GM23338 (cell line): ENCODE measurements at regions not wholly inside any gene's neighbourhood (a gene's known extent, or its start where the extent isn't known, plus 50 kb on each side); places are given as distances from the start of the nearest gene placed in this dataset.

Experiments
- ATAC-seq: fragments of 200-7000 bp; cut with Tn5 transposase; 3 replicates; pipeline ENCODE4 v1.9.1; 2020
- DNase-seq: peaks from one replicate; pipeline ENCODE4 v3.0.0-alpha.2; 2015; ENCODE audit warnings: low spot score
- H2AFZ ChIP-seq: fragments of 200-600 bp; sonication (generic); 2 replicates; pipeline ENCODE4 v1.8.0; 2016; ENCODE audit warnings: antibody characterized with exemption, mild to moderate bottlenecking, moderate library complexity
- H3F3A ChIP-seq: fragments of 200-600 bp; sonication (generic); replicated peaks from 2 replicates; pipeline ENCODE4 v1.8.0; 2017; ENCODE audit warnings: antibody characterized with exemption, mixed run types, low read depth
- H3K27ac ChIP-seq: fragments of 200-600 bp; sonication (generic); 2 replicates; pipeline ENCODE4 v1.6.1; 2016; ENCODE audit warnings: low read depth
- H3K27me3 ChIP-seq: fragments of 200-600 bp; sonication (generic); 2 replicates; pipeline ENCODE4 v1.8.0; 2016; ENCODE audit warnings: mild to moderate bottlenecking, mixed run types, moderate library complexity; ENCODE audit not compliant: insufficient read depth
- H3K36me3 ChIP-seq: fragments of 200-600 bp; sonication (generic); 2 replicates; pipeline ENCODE4 v1.8.0; 2016; ENCODE audit warnings: mild to moderate bottlenecking; ENCODE audit not compliant: insufficient read depth
- H3K4me1 ChIP-seq: fragments of 200-600 bp; sonication (generic); 2 replicates; pipeline ENCODE4 v1.8.0; 2016; ENCODE audit warnings: mild to moderate bottlenecking, moderate library complexity; ENCODE audit not compliant: insufficient read depth
- H3K4me2 ChIP-seq: fragments of 200-600 bp; sonication (generic); 2 replicates; pipeline ENCODE4 v1.7.1; 2017; ENCODE audit warnings: mixed run types
- H3K4me3 ChIP-seq: fragments of 200-600 bp; sonication (generic); 2 replicates; pipeline ENCODE4 v1.6.1; 2016; ENCODE audit warnings: mixed run types
- H3K79me2 ChIP-seq: fragments of 200-600 bp; sonication (generic); replicated peaks from 2 replicates; pipeline ENCODE4 v1.8.0; 2017; ENCODE audit warnings: mild to moderate bottlenecking; ENCODE audit not compliant: insufficient read depth
- H3K9me2 ChIP-seq: fragments of 200-600 bp; sonication (generic); 2 replicates; pipeline ENCODE4 v1.8.0; 2017; ENCODE audit not compliant: insufficient read depth
- H4K20me1 ChIP-seq: fragments of 200-600 bp; sonication (generic); replicated peaks from 2 replicates; pipeline ENCODE4 v1.8.0; 2017; ENCODE audit warnings: mild to moderate bottlenecking; ENCODE audit not compliant: insufficient read depth
- H3K27ac Mint-ChIP-seq: 2 replicates; pipeline ENCODE4 v1.8.0; 2020; ENCODE audit warnings: inconsistent platforms, mild to moderate bottlenecking, moderate library complexity, mixed read lengths
- H3K27me3 Mint-ChIP-seq: 3 replicates; pipeline ENCODE4 v1.8.0; 2022; ENCODE audit warnings: low read depth, mild to moderate bottlenecking, moderate library complexity, mixed read lengths, inconsistent platforms; ENCODE audit not compliant: insufficient read depth, poor library complexity
- H3K36me3 Mint-ChIP-seq: 3 replicates; pipeline ENCODE4 v1.8.0; 2021; ENCODE audit warnings: low read depth, mild to moderate bottlenecking, inconsistent platforms, moderate library complexity, mixed read lengths
- H3K4me1 Mint-ChIP-seq: 3 replicates; pipeline ENCODE4 v1.8.0; 2020; ENCODE audit warnings: mild to moderate bottlenecking, inconsistent platforms, mixed read lengths
- H3K4me3 Mint-ChIP-seq: 3 replicates; pipeline ENCODE4 v1.8.0; 2021; ENCODE audit warnings: moderate library complexity, mild to moderate bottlenecking, inconsistent platforms, mixed read lengths
- H3K9me3 Mint-ChIP-seq: 3 replicates; pipeline ENCODE4 v1.8.0; 2020; ENCODE audit warnings: moderate library complexity, mild to moderate bottlenecking, inconsistent platforms, mixed read lengths
- CREB1 ChIP-seq: fragments of 250-450 bp; sonication (Bioruptor Pico); IDR thresholded peaks from 2 replicates; pipeline ENCODE4 v1.5.0; 2020; ENCODE audit warnings: low read depth, mild to moderate bottlenecking, moderate library complexity
- EZH2 ChIP-seq: fragments of 200-600 bp; sonication (generic); IDR thresholded peaks from one replicate; pipeline ENCODE4 v1.8.0; 2017; ENCODE audit warnings: antibody characterized with exemption, mild to moderate bottlenecking, low read depth; ENCODE audit not compliant: unreplicated experiment
- EZH2phosphoT487 ChIP-seq: fragments of 200-600 bp; sonication (generic); IDR thresholded peaks from one replicate; pipeline ENCODE4 v1.8.1; 2018; ENCODE audit warnings: antibody characterized with exemption; ENCODE audit not compliant: unreplicated experiment
- JUNB ChIP-seq: IDR thresholded peaks from one replicate; pipeline ENCODE4 v1.6.1; 2016; ENCODE audit warnings: antibody characterized with exemption; ENCODE audit not compliant: unreplicated experiment
- NANOG ChIP-seq: IDR thresholded peaks from 2 replicates; pipeline ENCODE4 v1.6.1; 2016; ENCODE audit warnings: antibody characterized with exemption, borderline replicate concordance
- POLR2AphosphoS5 ChIP-seq: IDR thresholded peaks from 2 replicates; pipeline ENCODE4 v1.6.1; 2016; ENCODE audit warnings: antibody characterized with exemption, low read depth
- STAT1 ChIP-seq: IDR thresholded peaks from one replicate; pipeline ENCODE4 v1.6.1; 2016; ENCODE audit warnings: antibody characterized with exemption; ENCODE audit not compliant: unreplicated experiment
- ZNF114 ChIP-seq: fragments of 250-450 bp; sonication (Bioruptor Pico); IDR thresholded peaks from 2 replicates; pipeline ENCODE4 v1.5.0; 2020; ENCODE audit warnings: mild to moderate bottlenecking, moderate library complexity
- ZNF331 ChIP-seq: fragments of 250-450 bp; sonication (Bioruptor Pico); IDR thresholded peaks from 2 replicates; pipeline ENCODE4 v1.5.0; 2020; ENCODE audit warnings: low read depth, mild to moderate bottlenecking, moderate library complexity
- TF ChIP-seq, protein P1 (sequence below): IDR thresholded peaks from one replicate; pipeline ENCODE4 v1.6.1; 2018; ENCODE audit warnings: antibody characterized with exemption; ENCODE audit not compliant: unreplicated experiment
- TF ChIP-seq, protein P2 (sequence below), 2 experiments: fragments of 200-600 bp in 1 of 2; sonication (generic) in 1 of 2; conservative IDR thresholded peaks; 2 replicates each; pipeline versions ENCODE4 v1.5.1 to v1.6.1; 2016 to 2017; ENCODE audit warnings: antibody characterized with exemption in 2 of 2, low read depth in 2 of 2, mild to moderate bottlenecking in 2 of 2, moderate library complexity in 1 of 2
- TF ChIP-seq, protein P3 (sequence below): fragments of 250-450 bp; sonication (Bioruptor Pico); IDR thresholded peaks from 2 replicates; pipeline ENCODE4 v1.5.0; 2020; ENCODE audit warnings: mild to moderate bottlenecking, moderate library complexity
- TF ChIP-seq, protein P4 (sequence below): IDR thresholded peaks from 2 replicates; pipeline ENCODE4 v1.6.1; 2016; ENCODE audit warnings: antibody characterized with exemption

DNA sequence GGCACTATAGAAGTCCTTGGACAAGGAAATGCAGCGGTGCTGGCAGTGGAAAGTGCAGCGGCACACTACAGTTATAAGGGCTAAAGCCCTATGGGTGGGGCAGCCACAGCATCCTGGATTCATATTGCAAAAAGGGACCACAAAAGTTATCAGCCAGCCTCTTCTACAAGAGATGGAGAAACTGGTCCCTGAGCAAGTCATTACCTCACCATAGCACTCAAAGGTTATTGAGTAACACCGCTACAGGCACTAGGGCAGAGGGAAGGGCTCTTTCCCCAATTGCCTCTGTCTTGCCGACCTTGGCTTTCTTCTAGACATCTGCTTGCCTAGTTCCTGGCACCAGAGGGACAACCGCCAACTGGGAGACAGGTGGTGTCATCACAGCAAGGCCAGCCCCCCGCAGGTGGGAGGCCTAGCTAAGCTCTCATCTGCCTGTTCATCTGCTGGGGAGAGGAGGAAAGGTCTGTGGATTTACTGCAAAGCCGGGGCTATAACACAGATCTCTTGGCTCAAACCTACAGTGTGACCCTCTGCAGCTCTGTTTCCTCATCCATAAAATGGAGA is 600.0 kb downstream of the BCOR start:
- Histone ChIP-seq H3K4me3 (no peak overlapping the region), H3K79me2 (no peaks in the 10 kb centered on the region), H3K27ac (no peak overlapping the region), H4K20me1 (no peaks in the 10 kb centered on the region), H3F3A (no peaks in the 10 kb centered on the region), H2AFZ (no peak overlapping the region), H3K27me3 (no peaks in the 10 kb centered on the region), H3K9me2 (no peaks in the 10 kb centered on the region), H3K36me3 (no peaks in the 10 kb centered on the region), H3K4me1 (no peaks in the 10 kb centered on the region), H3K4me2 (no peak overlapping the region)
- no peak for DNase-seq
- Mint-ChIP-seq H3K27me3 (peaks cover 1% of the 10 kb centered on the region), H3K4me1 (no peaks in the 10 kb centered on the region; the same call in 2 of the 3 replicates), H3K36me3 (no peaks in the 10 kb centered on the region), H3K27ac (no peak overlapping the region), H3K9me3 (no peaks in the 10 kb centered on the region), H3K4me3 (no peak overlapping the region)
- ATAC-seq = no peak
- no peak for TF ChIP-seq EZH2
- no peak for TF ChIP-seq ZNF114
- TF ChIP-seq CREB1 (CRISPR knock-in tag) = no peak
- TF ChIP-seq, protein P1, sequence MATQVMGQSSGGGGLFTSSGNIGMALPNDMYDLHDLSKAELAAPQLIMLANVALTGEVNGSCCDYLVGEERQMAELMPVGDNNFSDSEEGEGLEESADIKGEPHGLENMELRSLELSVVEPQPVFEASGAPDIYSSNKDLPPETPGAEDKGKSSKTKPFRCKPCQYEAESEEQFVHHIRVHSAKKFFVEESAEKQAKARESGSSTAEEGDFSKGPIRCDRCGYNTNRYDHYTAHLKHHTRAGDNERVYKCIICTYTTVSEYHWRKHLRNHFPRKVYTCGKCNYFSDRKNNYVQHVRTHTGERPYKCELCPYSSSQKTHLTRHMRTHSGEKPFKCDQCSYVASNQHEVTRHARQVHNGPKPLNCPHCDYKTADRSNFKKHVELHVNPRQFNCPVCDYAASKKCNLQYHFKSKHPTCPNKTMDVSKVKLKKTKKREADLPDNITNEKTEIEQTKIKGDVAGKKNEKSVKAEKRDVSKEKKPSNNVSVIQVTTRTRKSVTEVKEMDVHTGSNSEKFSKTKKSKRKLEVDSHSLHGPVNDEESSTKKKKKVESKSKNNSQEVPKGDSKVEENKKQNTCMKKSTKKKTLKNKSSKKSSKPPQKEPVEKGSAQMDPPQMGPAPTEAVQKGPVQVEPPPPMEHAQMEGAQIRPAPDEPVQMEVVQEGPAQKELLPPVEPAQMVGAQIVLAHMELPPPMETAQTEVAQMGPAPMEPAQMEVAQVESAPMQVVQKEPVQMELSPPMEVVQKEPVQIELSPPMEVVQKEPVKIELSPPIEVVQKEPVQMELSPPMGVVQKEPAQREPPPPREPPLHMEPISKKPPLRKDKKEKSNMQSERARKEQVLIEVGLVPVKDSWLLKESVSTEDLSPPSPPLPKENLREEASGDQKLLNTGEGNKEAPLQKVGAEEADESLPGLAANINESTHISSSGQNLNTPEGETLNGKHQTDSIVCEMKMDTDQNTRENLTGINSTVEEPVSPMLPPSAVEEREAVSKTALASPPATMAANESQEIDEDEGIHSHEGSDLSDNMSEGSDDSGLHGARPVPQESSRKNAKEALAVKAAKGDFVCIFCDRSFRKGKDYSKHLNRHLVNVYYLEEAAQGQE = no peak
- TF ChIP-seq EZH2phosphoT487 = no peak
- no peak for TF ChIP-seq ZNF331 (CRISPR knock-in tag)
- TF ChIP-seq, protein P2, sequence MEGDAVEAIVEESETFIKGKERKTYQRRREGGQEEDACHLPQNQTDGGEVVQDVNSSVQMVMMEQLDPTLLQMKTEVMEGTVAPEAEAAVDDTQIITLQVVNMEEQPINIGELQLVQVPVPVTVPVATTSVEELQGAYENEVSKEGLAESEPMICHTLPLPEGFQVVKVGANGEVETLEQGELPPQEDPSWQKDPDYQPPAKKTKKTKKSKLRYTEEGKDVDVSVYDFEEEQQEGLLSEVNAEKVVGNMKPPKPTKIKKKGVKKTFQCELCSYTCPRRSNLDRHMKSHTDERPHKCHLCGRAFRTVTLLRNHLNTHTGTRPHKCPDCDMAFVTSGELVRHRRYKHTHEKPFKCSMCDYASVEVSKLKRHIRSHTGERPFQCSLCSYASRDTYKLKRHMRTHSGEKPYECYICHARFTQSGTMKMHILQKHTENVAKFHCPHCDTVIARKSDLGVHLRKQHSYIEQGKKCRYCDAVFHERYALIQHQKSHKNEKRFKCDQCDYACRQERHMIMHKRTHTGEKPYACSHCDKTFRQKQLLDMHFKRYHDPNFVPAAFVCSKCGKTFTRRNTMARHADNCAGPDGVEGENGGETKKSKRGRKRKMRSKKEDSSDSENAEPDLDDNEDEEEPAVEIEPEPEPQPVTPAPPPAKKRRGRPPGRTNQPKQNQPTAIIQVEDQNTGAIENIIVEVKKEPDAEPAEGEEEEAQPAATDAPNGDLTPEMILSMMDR (conservative IDR thresholded peaks at IDR 0.05; ENCODE audit: low read depth in 2 of 2) = no peak
- TF ChIP-seq, protein P3, sequence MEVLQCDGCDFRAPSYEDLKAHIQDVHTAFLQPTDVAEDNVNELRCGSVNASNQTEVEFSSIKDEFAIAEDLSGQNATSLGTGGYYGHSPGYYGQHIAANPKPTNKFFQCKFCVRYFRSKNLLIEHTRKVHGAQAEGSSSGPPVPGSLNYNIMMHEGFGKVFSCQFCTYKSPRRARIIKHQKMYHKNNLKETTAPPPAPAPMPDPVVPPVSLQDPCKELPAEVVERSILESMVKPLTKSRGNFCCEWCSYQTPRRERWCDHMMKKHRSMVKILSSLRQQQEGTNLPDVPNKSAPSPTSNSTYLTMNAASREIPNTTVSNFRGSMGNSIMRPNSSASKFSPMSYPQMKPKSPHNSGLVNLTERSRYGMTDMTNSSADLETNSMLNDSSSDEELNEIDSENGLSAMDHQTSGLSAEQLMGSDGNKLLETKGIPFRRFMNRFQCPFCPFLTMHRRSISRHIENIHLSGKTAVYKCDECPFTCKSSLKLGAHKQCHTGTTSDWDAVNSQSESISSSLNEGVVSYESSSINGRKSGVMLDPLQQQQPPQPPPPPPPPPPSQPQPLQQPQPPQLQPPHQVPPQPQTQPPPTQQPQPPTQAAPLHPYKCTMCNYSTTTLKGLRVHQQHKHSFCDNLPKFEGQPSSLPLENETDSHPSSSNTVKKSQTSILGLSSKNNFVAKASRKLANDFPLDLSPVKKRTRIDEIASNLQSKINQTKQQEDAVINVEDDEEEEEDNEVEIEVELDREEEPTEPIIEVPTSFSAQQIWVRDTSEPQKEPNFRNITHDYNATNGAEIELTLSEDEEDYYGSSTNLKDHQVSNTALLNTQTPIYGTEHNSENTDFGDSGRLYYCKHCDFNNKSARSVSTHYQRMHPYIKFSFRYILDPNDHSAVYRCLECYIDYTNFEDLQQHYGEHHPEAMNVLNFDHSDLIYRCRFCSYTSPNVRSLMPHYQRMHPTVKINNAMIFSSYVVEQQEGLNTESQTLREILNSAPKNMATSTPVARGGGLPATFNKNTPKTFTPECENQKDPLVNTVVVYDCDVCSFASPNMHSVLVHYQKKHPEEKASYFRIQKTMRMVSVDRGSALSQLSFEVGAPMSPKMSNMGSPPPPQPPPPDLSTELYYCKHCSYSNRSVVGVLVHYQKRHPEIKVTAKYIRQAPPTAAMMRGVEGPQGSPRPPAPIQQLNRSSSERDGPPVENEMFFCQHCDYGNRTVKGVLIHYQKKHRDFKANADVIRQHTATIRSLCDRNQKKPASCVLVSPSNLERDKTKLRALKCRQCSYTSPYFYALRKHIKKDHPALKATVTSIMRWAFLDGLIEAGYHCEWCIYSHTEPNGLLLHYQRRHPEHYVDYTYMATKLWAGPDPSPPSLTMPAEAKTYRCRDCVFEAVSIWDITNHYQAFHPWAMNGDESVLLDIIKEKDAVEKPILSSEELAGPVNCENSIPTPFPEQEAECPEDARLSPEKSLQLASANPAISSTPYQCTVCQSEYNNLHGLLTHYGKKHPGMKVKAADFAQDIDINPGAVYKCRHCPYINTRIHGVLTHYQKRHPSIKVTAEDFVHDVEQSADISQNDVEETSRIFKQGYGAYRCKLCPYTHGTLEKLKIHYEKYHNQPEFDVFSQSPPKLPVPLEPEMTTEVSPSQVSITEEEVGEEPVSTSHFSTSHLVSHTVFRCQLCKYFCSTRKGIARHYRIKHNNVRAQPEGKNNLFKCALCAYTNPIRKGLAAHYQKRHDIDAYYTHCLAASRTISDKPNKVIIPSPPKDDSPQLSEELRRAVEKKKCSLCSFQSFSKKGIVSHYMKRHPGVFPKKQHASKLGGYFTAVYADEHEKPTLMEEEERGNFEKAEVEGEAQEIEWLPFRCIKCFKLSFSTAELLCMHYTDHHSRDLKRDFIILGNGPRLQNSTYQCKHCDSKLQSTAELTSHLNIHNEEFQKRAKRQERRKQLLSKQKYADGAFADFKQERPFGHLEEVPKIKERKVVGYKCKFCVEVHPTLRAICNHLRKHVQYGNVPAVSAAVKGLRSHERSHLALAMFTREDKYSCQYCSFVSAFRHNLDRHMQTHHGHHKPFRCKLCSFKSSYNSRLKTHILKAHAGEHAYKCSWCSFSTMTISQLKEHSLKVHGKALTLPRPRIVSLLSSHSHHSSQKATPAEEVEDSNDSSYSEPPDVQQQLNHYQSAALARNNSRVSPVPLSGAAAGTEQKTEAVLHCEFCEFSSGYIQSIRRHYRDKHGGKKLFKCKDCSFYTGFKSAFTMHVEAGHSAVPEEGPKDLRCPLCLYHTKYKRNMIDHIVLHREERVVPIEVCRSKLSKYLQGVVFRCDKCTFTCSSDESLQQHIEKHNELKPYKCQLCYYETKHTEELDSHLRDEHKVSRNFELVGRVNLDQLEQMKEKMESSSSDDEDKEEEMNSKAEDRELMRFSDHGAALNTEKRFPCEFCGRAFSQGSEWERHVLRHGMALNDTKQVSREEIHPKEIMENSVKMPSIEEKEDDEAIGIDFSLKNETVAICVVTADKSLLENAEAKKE (CRISPR knock-in tag) = no peak
- TF ChIP-seq, protein P4, sequence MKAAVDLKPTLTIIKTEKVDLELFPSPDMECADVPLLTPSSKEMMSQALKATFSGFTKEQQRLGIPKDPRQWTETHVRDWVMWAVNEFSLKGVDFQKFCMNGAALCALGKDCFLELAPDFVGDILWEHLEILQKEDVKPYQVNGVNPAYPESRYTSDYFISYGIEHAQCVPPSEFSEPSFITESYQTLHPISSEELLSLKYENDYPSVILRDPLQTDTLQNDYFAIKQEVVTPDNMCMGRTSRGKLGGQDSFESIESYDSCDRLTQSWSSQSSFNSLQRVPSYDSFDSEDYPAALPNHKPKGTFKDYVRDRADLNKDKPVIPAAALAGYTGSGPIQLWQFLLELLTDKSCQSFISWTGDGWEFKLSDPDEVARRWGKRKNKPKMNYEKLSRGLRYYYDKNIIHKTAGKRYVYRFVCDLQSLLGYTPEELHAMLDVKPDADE = no peak
- no peak for TF ChIP-seq NANOG
- no peak for TF ChIP-seq POLR2AphosphoS5
- no peak for TF ChIP-seq JUNB
- no peak for TF ChIP-seq STAT1
